ENCODE measurements at regions not wholly inside any gene's neighbourhood (a gene's known extent, or its start where the extent isn't known, plus 50 kb on each side); places are given as distances from the start of the nearest gene placed in this dataset.

GRCh38 chr6:169843110-169843509 is 91.7 kb downstream of the ERMARD start:
- no peak for TF ChIP-seq CTCF (conservative IDR thresholded peaks at IDR 0.05; ENCODE audit: low read depth)
- H3K27ac ChIP-seq: no peak overlapping the region
- CTCF ChIA-PET: interaction anchor here (0.5 to 2.0 kb wide), 2 partner anchors 11 to 52 kb away, joined by 3 to 8 read pairs; no protein-coding TSS in a partner anchor
- POLR2A ChIA-PET (ENCODE audit: low non-redundant PET): no interaction called here
- DNase-seq (ENCODE audit: low spot score): no peak

- TF ChIP-seq CTCF (conservative IDR thresholded peaks at IDR 0.05; ENCODE audit: low read depth): no peak
- H3K27ac ChIP-seq: no peak overlapping the region
- DNase-seq (ENCODE audit: low spot score): no peak
- CTCF ChIA-PET: interaction anchor here (0.6 to 0.7 kb wide), 3 partner anchors 10 to 687 kb away, joined by 3 to 4 read pairs (median 4); no protein-coding TSS in a partner anchor
- POLR2A ChIA-PET (ENCODE audit: low non-redundant PET): no interaction called here
Observed at GRCh38 chr6:169841907-169842606, 90.6 kb downstream of the ERMARD start.

GRCh38 chr6:169841251-169841650 is 89.8 kb downstream of the ERMARD start:
- no peak overlapping the region for H3K27ac ChIP-seq
- ChIA-PET POLR2A (ENCODE audit: low non-redundant PET) (no interaction called here), CTCF (interaction anchor here (1.0 kb wide), 1 partner anchor 10 kb away, joined by 3 read pairs; no protein-coding TSS in a partner anchor)
- no peak for DNase-seq (ENCODE audit: low spot score)
- TF ChIP-seq CTCF (conservative IDR thresholded peaks at IDR 0.05; ENCODE audit: low read depth): no peak

GRCh38 chr6:169839898-169840631 is 88.6 kb downstream of the ERMARD start:
- CTCF ChIA-PET: interaction anchor here (1.0 kb wide), 1 partner anchor 9 kb away, joined by 3 read pairs; no protein-coding TSS in a partner anchor
- TF ChIP-seq CTCF (conservative IDR thresholded peaks at IDR 0.05; ENCODE audit: low read depth): no peak
- POLR2A ChIA-PET (ENCODE audit: low non-redundant PET): no interaction called here
- no peak overlapping the region for H3K27ac ChIP-seq
- DNase-seq (ENCODE audit: low spot score): no peak

- CTCF ChIA-PET: interaction anchor here (1.0 kb wide), 1 partner anchor 408 kb away, joined by 3 read pairs; no protein-coding TSS in a partner anchor
- no peak for DNase-seq (ENCODE audit: low spot score)
Observed at GRCh38 chr6:169839493-169839892, 88.1 kb downstream of the ERMARD start.

More at GRCh38 chr6:169839493-169839892, 88.1 kb downstream of the ERMARD start:
- POLR2A ChIA-PET (ENCODE audit: low non-redundant PET): no interaction called here
- no peak overlapping the region for H3K27ac ChIP-seq
- TF ChIP-seq CTCF (conservative IDR thresholded peaks at IDR 0.05; ENCODE audit: low read depth): no peak

Data from RWPE1 (cell line).